Tongue (tissue), 1 donor: ENCODE measurements at regions not wholly inside any gene's neighbourhood (a gene's known extent, or its start where the extent isn't known, plus 50 kb on each side); places are given as distances from the start of the nearest gene placed in this dataset.
"Not testable (repeated sequence)": the region's sequence is repeated elsewhere in the genome, so short reads cannot be mapped to it uniquely, and the experiment has no call there.

Source experiments
- DNase-seq: peaks from one replicate; pipeline ENCODE4 v3.0.0-alpha.2; 2015

DNA sequence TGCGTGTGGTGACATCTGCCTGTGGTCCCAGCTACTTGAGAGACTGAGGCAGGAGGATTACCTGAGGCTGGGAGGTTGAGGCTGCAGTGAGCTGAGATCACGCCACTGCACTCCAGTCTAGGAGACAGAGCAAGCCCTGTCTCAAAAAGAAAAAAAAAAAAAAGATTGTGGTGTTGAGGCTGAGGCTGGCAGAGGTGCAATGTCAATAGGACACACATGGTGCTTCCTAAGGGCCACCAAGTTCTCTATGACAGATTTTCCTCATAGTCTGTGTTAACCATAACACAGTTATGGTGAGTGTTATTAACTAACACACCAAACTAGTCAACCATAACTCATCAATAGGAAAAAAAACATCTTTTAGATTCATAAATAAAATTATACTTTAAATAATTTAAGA, 494.4 kb downstream of the TMX3 start:
- no peak for DNase-seq

GRCh38 chr18:68219872-68220271, 495.0 kb downstream of the TMX3 start:
- no peak for DNase-seq

DNA sequence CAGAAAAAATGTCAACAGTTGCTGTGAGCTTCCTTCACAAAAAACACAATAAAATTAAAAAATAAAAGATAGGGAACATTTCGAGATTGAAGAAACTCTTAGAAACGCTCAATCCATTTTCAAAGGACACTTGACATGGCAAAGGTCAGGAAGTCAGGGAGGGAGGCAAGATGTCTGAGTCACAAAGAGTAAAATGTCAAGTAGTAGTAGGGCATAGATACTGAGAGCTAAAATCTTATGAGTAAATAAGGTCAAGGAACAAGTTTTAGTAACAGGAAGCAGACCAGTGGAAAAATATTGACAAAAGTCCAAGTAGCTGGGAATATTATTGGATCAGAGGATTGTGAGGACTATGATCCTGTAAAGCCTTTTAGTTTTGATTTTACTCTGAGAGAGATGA, 495.6 kb downstream of the TMX3 start:
- no peak for DNase-seq

GRCh38 chr18:68215931-68216330, 499.0 kb downstream of the TMX3 start:
- DNase-seq = no peak

- no peak for DNase-seq
Observed at GRCh38 chr18:68186039-68186438, 528.9 kb downstream of the TMX3 start.

DNA sequence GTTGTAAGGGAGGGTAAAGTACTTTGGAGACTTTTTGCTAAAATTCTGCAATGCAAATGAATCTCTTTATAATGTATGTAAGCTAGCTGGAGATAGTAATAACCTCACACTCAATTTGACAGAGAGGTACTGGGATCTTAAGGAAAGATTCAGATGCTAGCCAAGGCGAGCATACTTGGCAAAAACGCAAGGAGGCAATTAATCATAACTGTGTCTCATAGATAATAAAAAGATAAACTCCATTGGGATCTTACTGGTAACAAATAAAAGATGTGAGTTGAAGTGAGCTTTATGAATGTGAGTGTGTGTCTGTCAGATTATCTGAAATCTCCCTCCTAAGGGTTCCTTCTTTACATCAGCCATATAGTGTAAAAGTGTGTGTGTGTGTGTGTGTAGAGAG, 533.0 kb downstream of the TMX3 start:
- no peak for DNase-seq

DNA sequence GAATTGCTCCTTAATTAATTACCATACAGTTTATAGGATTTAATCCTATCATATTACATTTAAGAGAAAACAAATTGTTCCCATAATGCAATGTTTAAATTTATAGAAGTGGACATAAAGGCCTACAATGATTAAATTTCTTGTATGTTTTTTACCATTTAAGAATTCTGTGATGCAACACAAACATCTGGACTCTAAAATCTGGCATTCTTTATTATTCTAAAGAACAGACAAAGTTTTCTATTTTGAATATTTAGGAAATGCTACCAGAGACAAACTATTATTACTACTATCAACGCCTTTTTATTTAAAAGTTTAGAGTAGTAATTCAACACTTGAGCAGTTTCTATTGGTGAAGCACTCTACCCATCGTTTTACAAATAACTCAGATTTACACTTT, 535.1 kb downstream of the TMX3 start:
- no peak for DNase-seq

GRCh38 chr18:68178921-68179320, 536.0 kb downstream of the TMX3 start:
- no peak for DNase-seq

DNA sequence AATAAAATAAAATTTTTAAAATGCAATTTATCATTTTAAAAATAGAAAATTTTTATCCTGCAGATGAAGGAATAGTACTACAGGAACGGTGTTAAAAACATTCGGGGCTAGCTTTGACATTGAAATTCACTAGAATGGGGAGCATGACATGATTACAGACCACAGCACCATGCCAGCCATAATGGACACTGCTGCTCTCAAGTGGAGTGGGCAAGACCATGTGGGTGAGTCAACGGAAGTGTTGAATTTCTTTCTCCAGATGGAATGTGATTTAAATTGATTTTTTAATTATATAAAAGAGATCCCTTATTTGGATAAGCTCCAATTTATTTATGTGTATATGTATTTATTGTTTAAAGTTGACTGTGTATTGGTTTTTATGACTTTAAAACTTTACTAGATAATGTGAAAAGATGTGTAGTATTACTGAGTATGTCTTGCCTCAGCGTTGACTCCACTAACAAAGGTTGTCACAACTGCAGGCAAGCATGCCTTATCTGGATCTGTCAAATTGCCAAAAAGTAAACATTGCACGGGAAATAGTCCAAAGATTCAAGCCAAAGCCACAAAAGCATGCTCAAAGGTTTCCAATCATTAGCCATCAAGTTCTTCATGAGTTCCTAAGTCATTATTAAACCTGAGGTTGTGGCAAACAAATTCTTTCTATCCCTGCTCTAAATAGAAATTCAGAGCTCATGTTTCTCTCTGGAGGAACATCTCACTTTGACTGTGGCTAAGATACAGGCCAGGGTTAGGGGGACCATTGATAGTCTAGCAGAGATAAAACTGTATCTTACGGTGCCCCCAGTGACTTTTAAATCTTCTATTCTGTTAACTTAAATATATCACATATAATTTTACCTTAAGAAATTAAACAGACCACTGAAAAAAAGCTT, 536.9 kb downstream of the TMX3 start:
- peak; percentile 15 for DNase-seq

GRCh38 chr18:68176901-68177300, 538.0 kb downstream of the TMX3 start:
- no peak for DNase-seq

GRCh38 chr18:68172842-68173549, 541.9 kb downstream of the TMX3 start:
- DNase-seq = no peak

- DNase-seq = no peak
Observed at GRCh38 chr18:68164909-68165308, 550.0 kb downstream of the TMX3 start.

- DNase-seq = not testable (repeated sequence)
Observed at GRCh38 chr18:68153821-68154220, 561.1 kb downstream of the TMX3 start.

- DNase-seq = no peak
Observed at GRCh38 chr18:68152770-68153169, 562.1 kb downstream of the TMX3 start.

- DNase-seq = peak; percentile 9
Observed at GRCh38 chr18:68150961-68151360, 563.9 kb downstream of the TMX3 start.

DNA sequence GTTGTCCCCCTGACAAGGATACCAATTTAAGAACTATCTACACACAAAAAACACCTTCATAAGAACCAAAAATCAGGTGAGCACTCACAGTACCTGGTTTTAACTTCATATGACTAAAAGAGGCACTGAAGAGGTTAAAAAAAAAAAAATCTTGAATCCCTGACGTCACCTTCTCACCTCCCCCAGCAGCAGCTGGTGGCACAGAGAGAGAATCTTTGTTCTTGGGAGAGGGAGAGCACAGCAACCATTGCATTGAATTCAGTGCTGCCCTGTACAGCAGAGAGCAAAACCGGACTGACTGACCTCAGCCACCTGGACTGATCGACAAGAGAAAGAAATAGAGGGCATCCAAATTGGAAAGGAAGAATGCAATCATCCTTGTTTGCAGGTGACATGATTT, 566.0 kb downstream of the TMX3 start:
- DNase-seq = no peak

- DNase-seq = no peak
Observed at GRCh38 chr18:68147728-68148127, 567.2 kb downstream of the TMX3 start.

- no peak for DNase-seq
Observed at GRCh38 chr18:68121826-68122225, 593.1 kb downstream of the TMX3 start.

DNA sequence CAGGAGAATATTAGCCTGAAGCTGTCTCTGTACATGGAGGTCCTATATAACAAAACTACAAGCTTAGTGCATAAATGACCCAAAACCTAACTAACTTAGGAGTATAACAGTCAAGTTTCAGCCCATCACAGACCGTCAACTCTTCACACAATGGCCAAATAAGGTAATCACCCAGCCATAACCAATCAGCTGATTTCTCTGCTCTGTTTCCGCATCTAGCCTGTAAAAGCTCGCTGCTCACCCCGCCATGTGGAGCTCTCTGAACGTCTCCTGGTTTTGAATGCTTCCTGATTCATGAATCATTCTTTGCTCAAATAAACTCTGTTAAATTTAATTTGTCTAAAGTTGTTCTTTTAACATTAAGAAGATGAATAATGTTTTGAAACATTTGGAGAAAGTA, 593.6 kb downstream of the TMX3 start:
- no peak for DNase-seq

GRCh38 chr18:68114989-68115388, 598.5 kb upstream of the DSEL start:
- DNase-seq = no peak

GRCh38 chr18:68104036-68104435, 587.5 kb upstream of the DSEL start:
- DNase-seq = no peak

DNA sequence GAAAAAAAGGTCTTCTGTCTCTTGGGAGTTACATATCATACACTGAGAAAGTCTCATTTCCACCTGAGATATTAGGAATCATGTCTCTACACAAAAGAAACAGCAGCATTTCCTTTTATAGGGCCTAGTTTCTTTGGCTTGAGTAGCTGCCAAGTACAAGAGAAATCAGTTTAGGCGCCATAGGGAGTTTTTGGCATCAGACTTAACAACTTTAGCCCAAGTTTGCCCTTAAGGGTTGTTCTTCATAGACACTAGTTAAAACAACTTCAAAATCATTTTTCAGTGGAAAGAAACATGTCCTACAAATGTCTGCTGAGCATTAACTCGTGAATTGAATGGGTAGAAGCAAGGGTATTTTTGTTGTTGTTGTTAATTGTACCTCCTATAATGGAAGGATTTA, 587.0 kb upstream of the DSEL start:
- no peak for DNase-seq

GRCh38 chr18:68102117-68102516, 585.6 kb upstream of the DSEL start:
- no peak for DNase-seq

DNA sequence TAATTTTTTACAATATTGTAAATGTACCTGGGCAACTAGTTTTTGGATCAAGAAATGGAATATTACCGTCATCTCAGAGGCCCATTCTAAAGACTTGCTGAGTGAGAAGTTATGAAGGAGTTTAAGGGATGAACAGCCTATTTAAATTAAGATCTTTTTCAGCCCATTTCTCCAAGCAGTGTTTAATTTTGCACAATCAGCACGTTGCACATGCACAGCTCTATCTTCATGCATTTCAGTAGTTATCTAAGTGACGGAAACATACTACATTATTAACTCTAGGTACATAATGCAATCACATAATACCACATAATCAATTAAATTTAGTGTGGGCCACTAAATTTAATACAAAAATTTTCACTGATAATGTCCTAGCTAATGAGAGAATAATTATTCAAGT, 582.1 kb upstream of the DSEL start:
- DNase-seq = no peak
